ENCODE measurements at regions not wholly inside any gene's neighbourhood (a gene's known extent, or its start where the extent isn't known, plus 50 kb on each side); places are given as distances from the start of the nearest gene placed in this dataset.
"Not testable (repeated sequence)": the region's sequence is repeated elsewhere in the genome, so short reads cannot be mapped to it uniquely, and the experiment has no call there.

DNA sequence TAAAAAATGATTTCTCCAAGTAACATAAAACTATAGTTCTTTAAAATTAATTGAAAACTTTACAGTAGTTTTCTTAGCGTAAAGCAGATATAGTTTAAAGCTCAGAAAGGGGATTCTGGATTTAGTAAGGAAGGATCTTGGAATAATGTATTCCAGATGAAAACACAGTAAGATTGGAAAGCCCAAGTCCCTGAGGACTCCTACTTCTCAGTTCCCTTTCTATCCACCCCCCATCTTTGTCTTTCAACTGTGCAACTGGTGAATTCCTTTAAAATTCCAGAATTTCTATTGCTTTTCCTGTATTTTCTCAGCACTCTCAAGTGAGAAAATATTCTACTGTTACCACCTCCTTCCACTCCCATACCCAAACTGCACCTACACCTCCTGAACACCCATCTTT, 184.5 kb upstream of the FBN2 start:
- DNase-seq (ENCODE audit: low spot score): no peak
- ATAC-seq (ENCODE audit: insufficient number of reproducible peaks, low FRiP score, low read depth): no peak
- Histone ChIP-seq H3K4me3 (no peak overlapping the region), H3K4me1 (ENCODE audit: control insufficient read depth in 1 of 2, low read depth in 2 of 2) (no peaks in the 10 kb centered on the region), H3K9me3 (no peaks in the 10 kb centered on the region), H3K36me3 (no peaks in the 10 kb centered on the region), H3K27ac (no peak overlapping the region), H3K27me3 (replicated peaks; ENCODE audit: insufficient read depth) (no peaks in the 10 kb centered on the region)
- TF ChIP-seq, protein P1, sequence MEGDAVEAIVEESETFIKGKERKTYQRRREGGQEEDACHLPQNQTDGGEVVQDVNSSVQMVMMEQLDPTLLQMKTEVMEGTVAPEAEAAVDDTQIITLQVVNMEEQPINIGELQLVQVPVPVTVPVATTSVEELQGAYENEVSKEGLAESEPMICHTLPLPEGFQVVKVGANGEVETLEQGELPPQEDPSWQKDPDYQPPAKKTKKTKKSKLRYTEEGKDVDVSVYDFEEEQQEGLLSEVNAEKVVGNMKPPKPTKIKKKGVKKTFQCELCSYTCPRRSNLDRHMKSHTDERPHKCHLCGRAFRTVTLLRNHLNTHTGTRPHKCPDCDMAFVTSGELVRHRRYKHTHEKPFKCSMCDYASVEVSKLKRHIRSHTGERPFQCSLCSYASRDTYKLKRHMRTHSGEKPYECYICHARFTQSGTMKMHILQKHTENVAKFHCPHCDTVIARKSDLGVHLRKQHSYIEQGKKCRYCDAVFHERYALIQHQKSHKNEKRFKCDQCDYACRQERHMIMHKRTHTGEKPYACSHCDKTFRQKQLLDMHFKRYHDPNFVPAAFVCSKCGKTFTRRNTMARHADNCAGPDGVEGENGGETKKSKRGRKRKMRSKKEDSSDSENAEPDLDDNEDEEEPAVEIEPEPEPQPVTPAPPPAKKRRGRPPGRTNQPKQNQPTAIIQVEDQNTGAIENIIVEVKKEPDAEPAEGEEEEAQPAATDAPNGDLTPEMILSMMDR (IDR thresholded peaks at IDR 0.05): no peak

- not testable (repeated sequence) for H3K9me3 ChIP-seq; H3K27me3 ChIP-seq (replicated peaks; ENCODE audit: insufficient read depth); ATAC-seq (ENCODE audit: insufficient number of reproducible peaks, low FRiP score, low read depth); H3K36me3 ChIP-seq; H3K4me3 ChIP-seq; DNase-seq (ENCODE audit: low spot score); H3K4me1 ChIP-seq (ENCODE audit: control insufficient read depth in 1 of 2, low read depth in 2 of 2); H3K27ac ChIP-seq
Measured at GRCh38 chr5:128730021-128730420, 192.0 kb upstream of the FBN2 start.

DNA sequence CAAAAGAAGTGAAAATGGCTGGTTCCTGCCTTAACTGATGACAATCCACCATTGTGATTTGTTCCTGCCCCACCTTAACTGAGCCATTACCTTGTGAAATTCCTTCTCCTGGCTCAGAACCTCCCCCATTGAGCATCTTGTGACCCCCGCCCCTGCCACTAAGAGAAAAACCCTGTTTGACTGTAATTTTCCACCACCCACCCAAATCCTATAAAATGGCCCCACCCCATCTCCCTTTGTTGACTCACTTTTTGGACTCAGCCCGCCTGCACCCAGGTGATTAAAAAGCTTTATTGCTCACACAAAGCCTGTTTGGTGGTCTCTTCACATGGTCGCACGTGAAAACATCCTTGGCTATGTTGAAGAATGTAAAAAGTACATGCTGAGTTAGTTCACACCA, 197.6 kb upstream of the FBN2 start:
- not testable (repeated sequence) for H3K36me3 ChIP-seq; H3K27ac ChIP-seq; ATAC-seq (ENCODE audit: insufficient number of reproducible peaks, low FRiP score, low read depth); H3K27me3 ChIP-seq (replicated peaks; ENCODE audit: insufficient read depth); H3K4me3 ChIP-seq; H3K9me3 ChIP-seq; DNase-seq (ENCODE audit: low spot score)
- H3K4me1 ChIP-seq (ENCODE audit: control insufficient read depth in 1 of 2, low read depth in 2 of 2): peaks cover 0 to 15% of the 10 kb centered on the region in 2 donors

GRCh38 chr5:128736553-128736952, 198.5 kb upstream of the FBN2 start:
- peaks cover 0 to 15% of the 10 kb centered on the region in 2 donors for H3K4me1 ChIP-seq (ENCODE audit: control insufficient read depth in 1 of 2, low read depth in 2 of 2)
- H3K27ac ChIP-seq: peak overlapping the region in 1 of 2 donors; percentile 19
- no peaks in the 10 kb centered on the region for H3K9me3 ChIP-seq
- no peaks in the 10 kb centered on the region for H3K36me3 ChIP-seq
- DNase-seq (ENCODE audit: low spot score) (peak; percentile 11), ATAC-seq (ENCODE audit: insufficient number of reproducible peaks, low FRiP score, low read depth) (no peak)
- H3K27me3 ChIP-seq (replicated peaks; ENCODE audit: insufficient read depth): no peaks in the 10 kb centered on the region
- TF ChIP-seq, protein P1 (IDR thresholded peaks at IDR 0.05): no peak
- no peak overlapping the region for H3K4me3 ChIP-seq

DNA sequence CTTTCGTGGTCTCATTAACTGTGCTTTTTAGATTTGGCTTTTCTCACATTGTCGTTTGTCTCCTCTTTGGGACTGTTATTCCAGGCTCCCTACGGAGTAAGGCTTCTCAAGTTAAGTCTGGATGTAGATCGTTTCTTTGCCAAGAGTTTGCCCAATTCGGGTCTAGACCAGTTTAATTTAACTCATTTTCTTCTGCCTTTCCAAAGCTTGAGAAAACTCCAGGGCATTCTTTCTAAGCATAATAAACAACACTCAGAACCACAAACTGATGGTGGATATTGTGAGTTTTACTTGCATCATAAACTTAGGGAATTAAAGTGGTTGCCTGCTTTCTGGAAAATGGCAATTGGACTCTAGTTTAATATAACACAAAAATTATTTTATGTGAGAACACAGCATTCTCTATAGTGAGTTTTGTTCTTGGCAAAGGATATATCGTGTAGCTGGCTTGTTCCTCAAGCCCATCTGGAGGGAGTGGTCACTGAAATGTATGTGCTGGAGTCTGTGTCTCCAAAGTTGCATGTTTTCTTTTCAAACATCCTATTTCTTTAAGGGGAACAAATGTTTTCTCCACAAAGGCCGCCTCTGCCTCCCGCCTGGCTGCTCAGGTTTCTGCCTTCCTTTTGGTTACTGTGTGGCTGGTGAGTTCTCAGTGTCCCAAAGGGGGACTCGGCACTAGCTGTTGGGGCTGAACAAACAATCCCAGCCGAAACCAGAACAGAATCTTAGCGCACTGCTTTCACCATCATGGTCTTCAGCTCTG, 211.3 kb upstream of the FBN2 start:
- no peak for ATAC-seq (ENCODE audit: insufficient number of reproducible peaks, low FRiP score, low read depth)
- Histone ChIP-seq H3K36me3 (no peaks in the 10 kb centered on the region), H3K4me1 (ENCODE audit: control insufficient read depth in 1 of 2, low read depth in 2 of 2) (peaks cover 6 to 10% of the 10 kb centered on the region in 2 donors), H3K27me3 (replicated peaks; ENCODE audit: insufficient read depth) (no peaks in the 10 kb centered on the region), H3K27ac (peak overlapping the region; percentile 38 to 41), H3K4me3 (peak overlapping the region; percentile 37), H3K9me3 (no peaks in the 10 kb centered on the region)
- TF ChIP-seq, protein P1 (IDR thresholded peaks at IDR 0.05): no peak
- DNase-seq (ENCODE audit: low spot score): no peak

DNA sequence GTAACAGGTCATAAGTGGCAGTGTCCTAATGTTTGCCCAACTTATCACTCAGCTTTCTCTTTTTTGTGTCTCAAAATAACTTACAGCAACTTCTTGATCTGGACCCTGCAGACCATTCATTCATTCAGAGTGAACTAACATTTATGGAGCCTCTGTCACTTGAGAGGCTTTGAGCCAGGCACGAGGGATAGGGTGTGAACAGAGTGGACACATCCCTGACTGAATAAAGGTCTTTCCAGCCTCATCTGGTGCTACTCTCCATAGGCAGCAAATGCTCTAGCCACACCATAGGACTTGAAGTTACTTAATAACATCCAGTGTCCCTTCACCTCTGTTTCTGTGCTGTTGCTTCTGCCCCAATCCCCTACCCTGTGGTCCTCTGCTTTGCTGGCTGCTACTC, 212.1 kb upstream of the FBN2 start:
- DNase-seq (ENCODE audit: low spot score) (no peak), ATAC-seq (ENCODE audit: insufficient number of reproducible peaks, low FRiP score, low read depth) (no peak)
- no peaks in the 10 kb centered on the region for H3K9me3 ChIP-seq
- H3K4me1 ChIP-seq (ENCODE audit: control insufficient read depth in 1 of 2, low read depth in 2 of 2): peaks cover 6 to 10% of the 10 kb centered on the region in 2 donors
- no peaks in the 10 kb centered on the region for H3K36me3 ChIP-seq
- H3K27ac ChIP-seq: no peak overlapping the region
- peak overlapping the region; percentile 37 for H3K4me3 ChIP-seq
- no peaks in the 10 kb centered on the region for H3K27me3 ChIP-seq (replicated peaks; ENCODE audit: insufficient read depth)
- TF ChIP-seq, protein P1 (IDR thresholded peaks at IDR 0.05): no peak
